ENCODE measurements at regions not wholly inside any gene's neighbourhood (a gene's known extent, or its start where the extent isn't known, plus 50 kb on each side); places are given as distances from the start of the nearest gene placed in this dataset.
"Not testable (repeated sequence)": the region's sequence is repeated elsewhere in the genome, so short reads cannot be mapped to it uniquely, and the experiment has no call there.

DNA sequence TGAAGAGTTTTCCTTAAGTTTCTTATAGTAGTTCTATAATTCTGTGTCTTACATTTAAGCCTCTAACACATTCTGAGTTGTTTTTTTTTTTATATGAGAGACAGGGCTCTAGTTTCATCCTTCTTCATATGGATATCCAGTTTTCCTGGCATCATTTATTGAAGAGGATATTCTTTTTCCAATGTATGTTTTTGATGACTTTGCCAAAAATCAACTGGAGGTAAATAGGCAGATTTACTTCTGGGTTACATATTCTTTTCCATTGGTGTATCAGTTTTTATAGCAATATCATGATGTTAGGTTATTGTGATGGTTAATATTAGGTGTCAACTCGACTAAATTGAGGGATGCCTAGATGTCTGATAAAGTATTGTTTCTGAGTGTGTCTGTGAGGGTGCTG is 650.7 kb upstream of the GRID2 start:
- no peak overlapping the region for H3K27ac ChIP-seq (ENCODE audit: low read depth in 1 of 2, low read length in 1 of 2)
- H3K9me3 ChIP-seq (ENCODE audit: control insufficient read depth in 2 of 2, insufficient read depth in 1 of 2, low read length in 1 of 2) = no peaks in the 10 kb centered on the region
- 72% methylated on average over 1 of the region's 1 CpG for WGBS
- no peaks in the 10 kb centered on the region for H3K36me3 ChIP-seq (ENCODE audit: control insufficient read depth in 2 of 2, insufficient read depth in 2 of 2, low read length in 1 of 2)
- no peaks in the 10 kb centered on the region for H3K27me3 ChIP-seq (ENCODE audit: control insufficient read depth in 2 of 2, insufficient read depth in 1 of 2, low read length in 1 of 2)
- H3K4me1 ChIP-seq (ENCODE audit: control insufficient read depth in 2 of 2, insufficient read depth in 2 of 2, low read length in 2 of 2) = no peaks in the 10 kb centered on the region
- no peak for DNase-seq (ENCODE audit: low read depth in 6 of 9, low spot score in 9 of 9)
- no peak overlapping the region for H3K4me3 ChIP-seq (ENCODE audit: low read length in 2 of 2)

DNA sequence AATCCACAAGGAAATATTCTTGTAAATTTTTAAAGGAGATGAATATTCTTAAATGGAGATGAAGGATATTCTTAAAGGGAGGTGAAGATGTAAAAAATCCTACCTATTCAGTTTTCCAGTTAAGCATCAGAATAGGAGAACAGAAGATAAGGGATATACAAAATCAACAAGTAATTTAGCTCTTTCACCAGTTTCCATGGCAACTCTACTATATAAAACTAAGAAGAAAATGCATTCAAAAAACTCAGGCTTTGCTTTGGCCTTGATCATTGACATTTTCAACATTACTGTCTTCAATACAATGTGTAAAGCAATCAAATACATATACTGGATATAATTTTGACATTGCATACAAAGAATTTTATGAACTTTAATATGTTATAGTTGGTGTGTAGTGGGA is 622.7 kb upstream of the GRID2 start:
- no peak for DNase-seq (ENCODE audit: low read depth in 6 of 9, low spot score in 9 of 9)
- Histone ChIP-seq H3K36me3 (ENCODE audit: control insufficient read depth in 2 of 2, insufficient read depth in 2 of 2, low read length in 1 of 2) (no peaks in the 10 kb centered on the region), H3K4me3 (ENCODE audit: low read length in 2 of 2) (no peak overlapping the region), H3K4me1 (ENCODE audit: control insufficient read depth in 2 of 2, insufficient read depth in 2 of 2, low read length in 2 of 2) (no peaks in the 10 kb centered on the region), H3K27me3 (ENCODE audit: control insufficient read depth in 2 of 2, insufficient read depth in 1 of 2, low read length in 1 of 2) (no peaks in the 10 kb centered on the region), H3K9me3 (ENCODE audit: control insufficient read depth in 2 of 2, insufficient read depth in 1 of 2, low read length in 1 of 2) (no peaks in the 10 kb centered on the region), H3K27ac (ENCODE audit: low read depth in 1 of 2, low read length in 1 of 2) (no peak overlapping the region)

DNA sequence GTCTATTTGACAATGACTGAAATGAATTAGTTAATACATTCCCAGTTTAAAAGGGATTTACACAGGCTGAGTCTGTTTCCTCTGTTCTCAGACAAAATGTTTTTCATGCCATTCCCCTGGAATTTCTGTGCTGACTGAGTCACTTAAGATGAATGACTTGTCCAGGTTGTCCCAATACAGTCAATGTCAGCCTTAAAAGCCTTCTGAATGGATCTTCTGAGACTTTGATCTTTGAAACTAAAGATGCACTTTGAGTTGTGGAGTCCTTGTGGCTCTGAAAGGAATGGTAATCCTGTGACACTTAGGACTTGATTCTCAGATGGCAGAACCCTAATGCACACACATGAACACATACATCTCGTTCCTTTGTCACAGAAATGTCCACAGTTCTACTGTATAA is 622.2 kb upstream of the GRID2 start:
- WGBS = 57% methylated on average over 1 of the region's 1 CpG
- H3K9me3 ChIP-seq (ENCODE audit: control insufficient read depth in 2 of 2, insufficient read depth in 1 of 2, low read length in 1 of 2) = no peaks in the 10 kb centered on the region
- no peaks in the 10 kb centered on the region for H3K4me1 ChIP-seq (ENCODE audit: control insufficient read depth in 2 of 2, insufficient read depth in 2 of 2, low read length in 2 of 2)
- no peak for DNase-seq (ENCODE audit: low read depth in 6 of 9, low spot score in 9 of 9)
- no peak overlapping the region for H3K27ac ChIP-seq (ENCODE audit: low read depth in 1 of 2, low read length in 1 of 2)
- H3K27me3 ChIP-seq (ENCODE audit: control insufficient read depth in 2 of 2, insufficient read depth in 1 of 2, low read length in 1 of 2) = no peaks in the 10 kb centered on the region
- H3K36me3 ChIP-seq (ENCODE audit: control insufficient read depth in 2 of 2, insufficient read depth in 2 of 2, low read length in 1 of 2) = no peaks in the 10 kb centered on the region
- no peak overlapping the region for H3K4me3 ChIP-seq (ENCODE audit: low read length in 2 of 2)

DNA sequence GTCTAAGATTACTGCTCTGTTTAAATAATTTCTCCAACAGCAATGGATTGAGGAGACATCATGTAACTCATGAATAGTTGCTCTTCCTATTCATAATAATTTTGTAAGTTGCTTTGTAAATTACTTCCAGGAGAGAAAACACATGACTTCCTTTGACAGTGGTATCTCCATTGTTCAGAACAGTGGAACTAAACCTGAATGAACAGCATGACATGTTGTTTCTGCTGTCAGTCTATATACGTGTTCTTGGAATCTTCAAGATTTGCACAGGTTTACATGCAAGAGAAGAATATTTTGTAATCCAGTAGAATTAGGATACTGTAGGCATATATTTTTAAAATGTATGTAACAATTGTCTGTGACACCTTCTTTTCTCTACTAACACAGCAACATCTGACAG is 618.8 kb upstream of the GRID2 start:
- Histone ChIP-seq H3K27me3 (ENCODE audit: control insufficient read depth in 2 of 2, insufficient read depth in 1 of 2, low read length in 1 of 2) (no peaks in the 10 kb centered on the region), H3K36me3 (ENCODE audit: control insufficient read depth in 2 of 2, insufficient read depth in 2 of 2, low read length in 1 of 2) (no peaks in the 10 kb centered on the region), H3K9me3 (ENCODE audit: control insufficient read depth in 2 of 2, insufficient read depth in 1 of 2, low read length in 1 of 2) (no peaks in the 10 kb centered on the region), H3K27ac (ENCODE audit: low read depth in 1 of 2, low read length in 1 of 2) (no peak overlapping the region), H3K4me1 (ENCODE audit: control insufficient read depth in 2 of 2, insufficient read depth in 2 of 2, low read length in 2 of 2) (no peaks in the 10 kb centered on the region), H3K4me3 (ENCODE audit: low read length in 2 of 2) (no peak overlapping the region)
- no peak for DNase-seq (ENCODE audit: low read depth in 6 of 9, low spot score in 9 of 9)
- WGBS = 73% methylated on average over 1 of the region's 1 CpG

DNA sequence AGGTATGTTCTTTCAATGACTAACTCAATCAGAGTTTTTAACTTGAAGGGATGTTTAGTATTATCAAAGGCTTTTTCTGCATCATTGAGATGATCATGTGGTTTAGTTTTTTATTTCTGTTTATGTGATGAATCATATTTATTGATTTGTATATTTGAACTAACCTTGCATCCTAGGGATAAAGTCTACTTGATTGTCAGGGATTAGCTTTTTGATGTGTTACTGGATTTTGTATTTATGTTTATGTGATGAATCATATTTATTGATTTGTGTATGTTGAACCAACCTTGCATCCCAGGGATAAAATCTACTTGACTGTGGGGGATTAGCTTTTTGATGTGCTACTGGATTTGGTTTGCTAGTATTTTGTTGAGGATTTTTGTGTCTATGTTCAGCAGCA is 615.4 kb upstream of the GRID2 start:
- Histone ChIP-seq H3K4me1 (ENCODE audit: control insufficient read depth in 2 of 2, insufficient read depth in 2 of 2, low read length in 2 of 2) (no peaks in the 10 kb centered on the region), H3K9me3 (ENCODE audit: control insufficient read depth in 2 of 2, insufficient read depth in 1 of 2, low read length in 1 of 2) (peaks cover 0 to 4% of the 10 kb centered on the region in 2 donors), H3K36me3 (ENCODE audit: control insufficient read depth in 2 of 2, insufficient read depth in 2 of 2, low read length in 1 of 2) (no peaks in the 10 kb centered on the region), H3K27me3 (ENCODE audit: control insufficient read depth in 2 of 2, insufficient read depth in 1 of 2, low read length in 1 of 2) (no peaks in the 10 kb centered on the region), H3K27ac (ENCODE audit: low read depth in 1 of 2, low read length in 1 of 2) (no peak overlapping the region), H3K4me3 (ENCODE audit: low read length in 2 of 2) (no peak overlapping the region)
- DNase-seq (ENCODE audit: low read depth in 6 of 9, low spot score in 9 of 9) = no peak

DNA sequence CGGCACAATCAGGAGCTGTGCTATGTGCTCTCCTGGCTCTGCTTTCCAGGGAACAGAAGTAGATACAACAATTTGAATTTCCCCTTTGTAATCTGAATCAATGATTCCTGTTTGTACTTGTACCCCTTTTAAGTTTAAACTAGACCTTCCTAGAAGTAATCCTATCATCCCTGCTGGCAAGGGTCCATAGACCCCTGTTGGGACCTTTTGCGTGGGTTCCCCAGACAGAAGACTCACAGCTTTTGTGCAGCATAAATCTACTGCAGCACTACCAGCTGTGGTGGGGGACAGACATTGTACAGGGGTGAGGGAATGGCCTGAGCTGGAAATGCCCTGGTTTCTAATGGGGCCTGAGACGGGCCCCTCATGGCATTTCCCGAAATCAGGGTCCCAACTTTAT is 604.1 kb upstream of the GRID2 start:
- not testable (repeated sequence) for H3K36me3 ChIP-seq (ENCODE audit: control insufficient read depth in 2 of 2, insufficient read depth in 2 of 2, low read length in 1 of 2); H3K27me3 ChIP-seq (ENCODE audit: control insufficient read depth in 2 of 2, insufficient read depth in 1 of 2, low read length in 1 of 2); DNase-seq (ENCODE audit: low read depth in 6 of 9, low spot score in 9 of 9); H3K4me3 ChIP-seq (ENCODE audit: low read length in 2 of 2); H3K27ac ChIP-seq (ENCODE audit: low read depth in 1 of 2, low read length in 1 of 2); H3K9me3 ChIP-seq (ENCODE audit: control insufficient read depth in 2 of 2, insufficient read depth in 1 of 2, low read length in 1 of 2); H3K4me1 ChIP-seq (ENCODE audit: control insufficient read depth in 2 of 2, insufficient read depth in 2 of 2, low read length in 2 of 2)
- WGBS = 62% methylated on average over 4 of the region's 4 CpGs

DNA sequence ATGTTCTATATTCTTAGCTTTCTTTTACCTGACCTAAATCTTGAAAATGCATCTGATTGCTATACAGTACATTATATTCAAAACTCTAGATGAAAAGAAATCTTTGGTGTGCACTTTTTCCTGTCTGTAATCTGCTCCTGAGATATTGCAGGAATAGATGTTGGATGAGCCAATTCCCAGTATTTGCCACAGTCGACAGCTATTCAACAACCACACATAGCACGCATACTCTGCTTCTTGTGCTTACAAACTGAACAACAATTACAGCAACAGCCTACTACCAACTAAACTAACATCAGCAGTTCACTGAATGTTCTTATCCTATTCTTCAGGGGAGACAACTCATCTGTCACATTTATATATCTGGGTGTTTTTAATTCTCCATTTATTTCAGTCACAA is 573.9 kb upstream of the GRID2 start:
- no peaks in the 10 kb centered on the region for H3K9me3 ChIP-seq (ENCODE audit: control insufficient read depth in 2 of 2, insufficient read depth in 1 of 2, low read length in 1 of 2)
- no peaks in the 10 kb centered on the region for H3K4me1 ChIP-seq (ENCODE audit: control insufficient read depth in 2 of 2, insufficient read depth in 2 of 2, low read length in 2 of 2)
- H3K27me3 ChIP-seq (ENCODE audit: control insufficient read depth in 2 of 2, insufficient read depth in 1 of 2, low read length in 1 of 2) = no peaks in the 10 kb centered on the region
- no peak overlapping the region for H3K27ac ChIP-seq (ENCODE audit: low read depth in 1 of 2, low read length in 1 of 2)
- WGBS = 96% methylated on average over 2 of the region's 2 CpGs
- DNase-seq (ENCODE audit: low read depth in 6 of 9, low spot score in 9 of 9) = no peak
- H3K36me3 ChIP-seq (ENCODE audit: control insufficient read depth in 2 of 2, insufficient read depth in 2 of 2, low read length in 1 of 2) = no peaks in the 10 kb centered on the region
- H3K4me3 ChIP-seq (ENCODE audit: low read length in 2 of 2) = no peak overlapping the region

DNA sequence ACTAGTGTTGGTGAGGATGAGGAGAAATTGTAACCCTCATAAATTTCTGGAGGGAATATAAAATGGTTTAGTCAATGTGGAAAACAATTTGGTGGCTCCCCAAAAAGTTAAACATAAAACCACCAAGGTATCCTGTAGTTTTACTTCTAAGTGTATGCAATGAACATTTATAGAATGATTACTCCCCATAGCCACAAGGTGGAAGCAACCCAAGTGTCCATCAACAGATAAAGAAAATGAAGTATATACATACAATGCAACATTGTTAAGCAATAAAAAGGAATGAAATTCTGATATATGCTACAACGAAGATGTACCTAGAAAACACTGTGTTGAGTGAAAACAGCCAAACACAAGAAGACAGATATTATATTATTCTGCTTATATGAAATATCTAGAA is 569.1 kb upstream of the GRID2 start:
- Histone ChIP-seq H3K27ac (ENCODE audit: low read depth in 1 of 2, low read length in 1 of 2) (no peak overlapping the region), H3K36me3 (ENCODE audit: control insufficient read depth in 2 of 2, insufficient read depth in 2 of 2, low read length in 1 of 2) (no peaks in the 10 kb centered on the region), H3K4me1 (ENCODE audit: control insufficient read depth in 2 of 2, insufficient read depth in 2 of 2, low read length in 2 of 2) (no peaks in the 10 kb centered on the region), H3K27me3 (ENCODE audit: control insufficient read depth in 2 of 2, insufficient read depth in 1 of 2, low read length in 1 of 2) (no peaks in the 10 kb centered on the region), H3K4me3 (ENCODE audit: low read length in 2 of 2) (no peak overlapping the region), H3K9me3 (ENCODE audit: control insufficient read depth in 2 of 2, insufficient read depth in 1 of 2, low read length in 1 of 2) (no peaks in the 10 kb centered on the region)
- 45% methylated on average over 1 of the region's 1 CpG for WGBS
- no peak for DNase-seq (ENCODE audit: low read depth in 6 of 9, low spot score in 9 of 9)

DNA sequence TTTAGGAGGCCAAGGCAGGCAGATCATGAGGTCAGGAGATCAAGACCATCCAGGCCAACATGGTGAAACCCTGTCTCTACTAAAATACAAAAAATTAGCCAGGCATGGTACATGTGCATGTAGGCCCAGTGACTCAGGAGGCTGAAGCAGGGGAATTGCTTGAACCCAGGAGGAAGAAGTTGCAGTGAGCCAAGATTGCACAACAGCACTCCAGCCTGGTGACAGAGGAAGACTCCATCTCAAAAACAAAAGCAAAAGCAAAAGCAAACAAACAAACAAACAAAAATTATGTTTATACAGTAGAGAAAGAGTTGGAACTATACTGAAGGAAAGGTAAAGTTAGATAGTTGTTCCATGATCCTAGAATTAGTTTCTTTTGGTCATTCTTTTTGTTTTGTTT is 564.9 kb upstream of the GRID2 start:
- not testable (repeated sequence) for H3K27me3 ChIP-seq (ENCODE audit: control insufficient read depth in 2 of 2, insufficient read depth in 1 of 2, low read length in 1 of 2); H3K4me1 ChIP-seq (ENCODE audit: control insufficient read depth in 2 of 2, insufficient read depth in 2 of 2, low read length in 2 of 2)
- peaks cover 0 to 13% of the 10 kb centered on the region in 2 donors for H3K9me3 ChIP-seq (ENCODE audit: control insufficient read depth in 2 of 2, insufficient read depth in 1 of 2, low read length in 1 of 2)

DNA sequence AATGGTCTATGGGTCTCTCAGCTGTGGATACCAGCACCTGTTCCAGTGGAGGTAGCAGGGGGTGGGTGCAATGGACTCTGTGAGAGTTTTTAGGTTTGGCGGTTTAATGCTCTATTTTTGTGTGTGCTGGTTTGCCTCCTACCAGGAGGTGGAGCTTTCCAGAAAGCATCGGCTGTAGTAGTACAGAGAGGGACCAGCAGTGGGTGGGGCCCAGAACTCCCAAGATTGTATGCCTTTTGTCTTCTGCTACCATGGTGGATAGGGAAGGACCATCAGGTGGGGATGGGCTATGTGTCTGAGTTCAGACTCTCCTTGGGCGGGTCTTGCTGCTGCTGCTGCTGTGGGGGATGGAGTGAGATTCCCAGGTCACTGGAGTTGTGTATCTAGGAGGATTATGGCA is 557.2 kb upstream of the GRID2 start:
- H3K4me3 ChIP-seq (ENCODE audit: low read length in 2 of 2) = no peak overlapping the region
- no peaks in the 10 kb centered on the region for H3K4me1 ChIP-seq (ENCODE audit: control insufficient read depth in 2 of 2, insufficient read depth in 2 of 2, low read length in 2 of 2)
- H3K36me3 ChIP-seq (ENCODE audit: control insufficient read depth in 2 of 2, insufficient read depth in 2 of 2, low read length in 1 of 2) = no peaks in the 10 kb centered on the region
- peaks cover 0 to 13% of the 10 kb centered on the region in 2 donors for H3K9me3 ChIP-seq (ENCODE audit: control insufficient read depth in 2 of 2, insufficient read depth in 1 of 2, low read length in 1 of 2)
- DNase-seq (ENCODE audit: low read depth in 6 of 9, low spot score in 9 of 9) = no peak
- no peak overlapping the region for H3K27ac ChIP-seq (ENCODE audit: low read depth in 1 of 2, low read length in 1 of 2)
- WGBS = 58% methylated on average over 3 of the region's 3 CpGs
- no peaks in the 10 kb centered on the region for H3K27me3 ChIP-seq (ENCODE audit: control insufficient read depth in 2 of 2, insufficient read depth in 1 of 2, low read length in 1 of 2)

More for the DNA sequence above, 564.9 kb upstream of the GRID2 start:
- not testable (repeated sequence) for DNase-seq (ENCODE audit: low read depth in 6 of 9, low spot score in 9 of 9); H3K4me3 ChIP-seq (ENCODE audit: low read length in 2 of 2); H3K27ac ChIP-seq (ENCODE audit: low read depth in 1 of 2, low read length in 1 of 2); H3K36me3 ChIP-seq (ENCODE audit: control insufficient read depth in 2 of 2, insufficient read depth in 2 of 2, low read length in 1 of 2)
